Amygdala (tissue), 56 donors: ENCODE measurements at regions not wholly inside any gene's neighbourhood (a gene's known extent, or its start where the extent isn't known, plus 50 kb on each side); places are given as distances from the start of the nearest gene placed in this dataset.
"Not testable (repeated sequence)": the region's sequence is repeated elsewhere in the genome, so short reads cannot be mapped to it uniquely, and the experiment has no call there.

ENCODE experiments used
- DNase-seq, 56 donors: peaks; one replicate each; lab custom pipeline; 2025; lab: John Stamatoyannopoulos, UW

- DNase-seq: no peak
Measured at GRCh38 chr4:8723222-8723980, 130.8 kb downstream of the CPZ start.

DNA sequence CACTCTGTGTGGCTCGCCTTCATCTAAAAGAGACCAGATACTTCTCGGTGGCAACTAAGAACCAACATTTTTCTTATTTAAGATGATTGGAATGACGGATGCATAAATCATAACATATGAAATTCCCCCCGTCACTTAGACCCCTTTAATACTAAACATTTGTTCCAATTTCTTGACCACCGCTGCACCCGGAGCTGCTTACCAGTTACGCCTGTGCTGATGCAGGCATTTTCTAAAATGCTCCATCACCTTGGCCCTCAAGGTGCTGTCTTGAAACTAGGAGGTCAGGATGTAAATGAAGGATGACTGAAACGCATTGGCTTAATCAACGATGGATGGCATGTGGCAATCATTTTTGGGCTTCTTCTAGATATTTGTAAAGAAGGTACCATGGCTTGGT is 130.0 kb downstream of the CPZ start:
- DNase-seq: no peak

- DNase-seq: no peak
Measured at GRCh38 chr4:8721621-8722020, 129.1 kb downstream of the CPZ start.

DNA sequence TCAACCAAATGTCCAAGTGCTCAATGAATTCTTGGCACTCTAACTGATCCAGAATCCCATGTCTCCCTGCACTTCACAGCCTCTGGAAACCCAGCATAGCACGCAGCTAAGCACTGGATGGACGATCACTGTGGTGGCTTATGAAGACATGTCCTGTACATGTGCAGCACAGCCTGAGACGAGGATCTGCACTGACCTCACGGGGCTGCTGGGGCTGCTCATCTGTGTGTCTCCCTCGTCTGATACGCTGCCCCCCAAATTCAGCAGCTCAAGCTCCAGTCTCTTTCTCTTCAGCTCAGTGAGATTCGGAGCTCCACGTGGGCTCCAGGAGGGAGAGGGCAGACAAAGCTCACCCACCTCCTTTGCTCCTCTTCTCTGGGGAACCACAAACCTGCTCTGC is 126.9 kb downstream of the CPZ start:
- DNase-seq: no peak

DNA sequence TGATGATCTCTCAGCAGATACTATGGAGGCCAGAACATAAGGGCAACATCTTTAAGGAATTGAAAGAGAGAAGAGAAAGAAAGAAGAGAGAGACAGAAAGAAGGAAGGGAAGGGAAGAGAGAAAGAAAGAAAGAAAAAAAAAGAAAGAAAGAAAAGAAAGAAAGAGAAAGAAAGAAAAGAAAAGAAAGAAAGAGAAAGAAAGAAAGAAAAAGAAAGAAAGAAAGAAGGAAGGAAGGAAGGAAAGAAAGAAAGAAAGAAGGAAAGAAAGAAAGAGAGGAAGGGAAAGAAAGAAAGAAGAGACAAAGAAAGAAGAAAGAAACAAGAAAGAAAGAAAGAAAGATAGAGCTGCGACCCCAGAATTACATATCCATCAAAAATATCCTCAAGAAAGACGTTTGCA is 124.9 kb downstream of the CPZ start:
- DNase-seq: not testable (repeated sequence)

GRCh38 chr4:8710946-8711345 is 118.4 kb downstream of the CPZ start:
- no peak for DNase-seq

- no peak for DNase-seq
Measured at GRCh38 chr4:8710416-8710815, 117.9 kb downstream of the CPZ start.

DNA sequence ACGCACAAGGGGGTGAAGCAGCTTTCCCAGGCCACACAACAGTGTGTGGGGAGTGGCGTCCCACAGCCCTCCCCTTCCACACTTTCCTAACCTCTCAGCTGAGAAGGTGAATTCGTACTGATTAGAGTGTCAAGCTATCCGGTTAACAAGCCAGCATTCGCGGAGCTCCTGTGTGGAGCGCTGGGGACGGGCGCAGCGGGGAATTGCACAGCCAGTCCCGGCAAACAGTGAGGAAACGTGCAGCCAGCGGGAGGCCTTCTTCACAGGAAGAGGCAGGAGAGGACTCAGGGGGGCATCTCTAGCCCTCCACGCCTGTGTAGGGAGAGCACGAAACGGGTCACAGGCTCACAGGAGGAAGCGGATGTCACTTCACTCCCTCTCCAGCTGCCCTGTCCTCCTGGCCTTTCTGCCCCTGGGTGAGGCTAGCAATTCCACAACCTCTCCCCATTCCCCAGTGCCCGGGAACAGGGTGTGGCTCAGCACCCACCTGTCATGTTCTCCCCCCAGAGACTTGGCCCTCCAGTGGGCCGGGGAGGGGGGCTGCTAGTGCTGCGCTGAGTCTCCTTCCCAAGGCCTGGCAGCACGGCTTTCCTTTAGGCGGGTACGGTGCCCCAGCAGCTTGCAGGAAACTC is 117.3 kb downstream of the CPZ start:
- no peak for DNase-seq

DNA sequence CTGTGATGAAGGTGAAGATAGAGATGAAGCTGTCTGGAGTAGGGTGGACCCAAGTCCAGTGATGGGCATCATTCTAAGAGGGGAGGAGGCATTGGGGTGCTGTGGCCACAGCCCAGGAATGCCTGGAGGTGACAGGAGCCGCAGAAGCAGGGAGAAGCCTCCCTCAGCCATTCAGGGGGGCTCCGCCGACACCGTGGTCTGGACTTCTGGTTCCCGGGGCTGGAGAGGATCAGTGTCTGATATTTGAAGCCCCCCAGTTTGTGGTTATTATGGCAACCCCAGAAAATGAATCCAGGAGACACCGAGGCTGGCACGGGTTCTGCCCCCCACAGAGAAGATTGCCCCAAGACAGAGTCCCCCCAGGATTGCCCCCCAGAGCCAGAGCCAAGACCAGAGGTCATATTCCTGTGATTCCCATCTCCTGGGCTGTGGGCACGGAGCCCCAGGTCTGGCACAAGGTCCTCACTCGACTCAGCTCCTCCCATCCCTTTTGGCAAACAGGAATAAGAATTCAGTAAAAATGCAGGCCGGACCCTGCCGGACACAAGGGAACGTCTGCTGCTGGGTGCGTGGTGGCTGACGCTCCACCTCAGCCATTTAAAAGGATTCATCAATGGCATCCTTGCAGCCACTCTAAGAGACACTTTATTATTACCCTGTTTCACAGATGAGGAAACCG is 116.6 kb downstream of the CPZ start:
- no peak for DNase-seq

DNA sequence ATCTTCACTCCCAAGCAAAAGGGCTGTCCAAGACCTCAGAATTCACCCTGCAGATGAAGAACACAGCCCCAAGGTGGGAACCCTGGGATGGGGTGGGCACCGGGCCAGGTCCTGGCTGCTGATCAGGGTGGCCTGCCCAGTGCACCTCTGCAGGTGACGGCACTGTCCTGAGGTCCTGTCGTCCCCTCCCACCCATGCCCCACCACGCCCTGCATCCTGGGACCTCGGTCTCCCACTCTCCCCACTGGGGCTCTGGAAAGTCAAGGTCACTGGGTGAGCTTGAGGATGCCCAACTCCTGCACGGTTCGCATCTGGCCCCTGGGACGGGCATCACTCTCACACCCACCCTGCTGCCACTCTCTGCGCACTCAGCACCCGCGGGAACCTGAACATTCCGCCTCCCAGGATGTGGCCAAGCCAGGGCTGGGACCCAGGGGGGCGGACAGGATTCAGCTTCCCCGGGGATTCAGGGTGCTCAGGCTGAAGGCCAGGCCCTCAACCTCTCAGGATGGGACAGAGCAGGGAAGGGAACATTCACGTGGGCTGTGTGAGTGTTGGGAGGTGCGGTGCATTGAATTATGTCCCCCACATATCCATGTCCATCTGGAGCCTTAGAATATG is 115.9 kb downstream of the CPZ start:
- no peak for DNase-seq

GRCh38 chr4:8707045-8707781 is 114.6 kb downstream of the CPZ start:
- no peak for DNase-seq

- DNase-seq: no peak
Measured at GRCh38 chr4:8706216-8707044, 113.9 kb downstream of the CPZ start.

DNA sequence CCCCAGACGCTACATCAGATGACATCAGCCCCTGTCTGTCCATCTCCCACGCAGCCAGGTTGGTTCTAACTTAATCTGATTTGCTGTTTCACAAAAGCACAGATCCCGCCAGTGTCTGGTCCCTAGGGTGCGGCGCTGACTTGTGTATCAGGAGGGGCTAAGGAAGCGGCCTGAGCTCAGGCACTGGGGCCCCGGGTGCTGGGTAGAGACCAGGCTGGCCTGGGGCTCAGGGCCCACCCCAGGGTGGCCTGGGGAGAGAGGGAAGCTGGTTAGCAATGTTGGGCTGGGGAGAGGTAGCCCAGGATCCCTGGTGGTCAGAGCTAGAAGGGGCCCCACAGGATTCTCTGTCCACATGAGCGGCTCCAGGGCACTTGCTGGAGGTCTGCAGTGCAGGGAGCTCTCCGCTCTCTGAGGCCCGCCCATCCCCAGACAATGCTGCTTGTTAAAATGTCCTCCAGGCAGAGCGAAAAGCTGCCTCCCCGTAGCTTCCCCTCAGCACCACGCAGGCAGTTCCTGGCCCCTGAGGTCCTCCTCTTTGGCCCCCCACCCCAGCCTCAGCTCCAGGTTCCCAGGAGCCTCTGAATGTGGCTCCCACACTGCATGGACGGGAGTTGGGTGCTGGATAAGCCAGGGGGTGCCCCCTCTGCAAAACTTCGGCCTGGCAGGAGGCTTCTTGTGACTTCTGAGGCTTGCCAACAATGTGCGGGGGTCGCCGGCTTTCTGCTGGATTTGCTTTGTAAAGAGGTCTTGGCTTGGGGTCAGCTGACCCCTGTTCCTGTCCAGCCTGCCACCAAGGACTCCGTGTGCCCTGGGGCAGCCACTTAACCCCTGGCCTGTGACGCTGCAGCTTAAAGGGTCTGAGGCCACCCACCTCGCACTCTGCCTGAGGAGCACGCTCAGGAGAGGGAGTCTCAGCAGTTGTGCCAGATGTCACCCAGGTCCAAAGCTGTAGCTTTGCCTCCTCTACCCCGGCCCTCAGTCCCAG is 112.9 kb downstream of the CPZ start:
- DNase-seq: no peak

DNA sequence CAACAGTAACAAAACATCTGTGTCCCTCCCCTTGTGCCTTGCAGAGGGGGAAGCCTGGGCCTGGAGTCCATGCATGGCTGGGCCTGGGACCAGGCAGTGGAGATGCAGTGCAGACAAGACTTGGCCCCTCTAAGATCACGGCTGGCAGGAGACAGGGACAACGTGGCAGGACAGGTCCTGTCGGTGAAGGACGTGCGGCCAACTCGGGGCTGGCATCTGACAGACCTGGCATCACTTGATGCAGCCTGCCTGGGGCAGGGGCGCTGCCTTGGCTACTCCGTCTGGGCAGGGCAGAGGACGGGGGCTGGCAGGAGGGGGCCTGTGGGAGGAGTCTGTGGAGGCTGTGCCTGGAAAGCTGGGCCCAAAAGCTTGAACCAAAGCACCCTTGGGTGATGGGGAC is 112.1 kb downstream of the CPZ start:
- DNase-seq: no peak

DNA sequence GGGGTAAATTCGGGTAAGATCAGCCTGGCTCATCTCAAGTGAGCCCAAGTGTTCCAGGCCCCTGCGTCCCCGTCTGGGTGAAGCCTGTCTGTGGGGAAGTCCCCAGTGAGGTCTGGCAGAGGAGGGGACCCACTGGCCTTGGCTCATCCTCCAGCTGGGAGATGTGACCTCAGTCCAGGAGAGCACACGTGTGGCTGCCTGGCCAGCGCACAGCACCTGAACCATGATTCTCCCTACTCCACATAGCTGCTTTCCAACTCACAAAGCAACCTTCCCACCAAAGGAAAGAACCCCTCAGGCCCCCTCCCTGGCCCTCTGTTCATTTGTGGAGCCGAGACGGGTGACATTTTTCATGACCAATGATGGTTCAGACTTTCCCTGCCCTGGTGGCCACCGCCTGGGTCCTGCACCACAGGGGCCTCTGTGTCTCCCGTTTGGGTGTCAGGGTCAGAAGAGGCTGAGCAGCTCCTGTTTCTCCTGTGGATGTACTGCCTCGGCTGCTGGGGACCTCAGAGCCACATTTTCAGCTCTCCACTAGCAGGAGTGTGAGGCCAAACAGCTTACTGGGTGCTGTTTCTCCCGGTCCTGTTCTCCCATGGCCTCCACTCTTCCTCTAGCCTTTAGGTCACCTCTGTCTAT is 111.4 kb downstream of the CPZ start:
- no peak for DNase-seq

DNA sequence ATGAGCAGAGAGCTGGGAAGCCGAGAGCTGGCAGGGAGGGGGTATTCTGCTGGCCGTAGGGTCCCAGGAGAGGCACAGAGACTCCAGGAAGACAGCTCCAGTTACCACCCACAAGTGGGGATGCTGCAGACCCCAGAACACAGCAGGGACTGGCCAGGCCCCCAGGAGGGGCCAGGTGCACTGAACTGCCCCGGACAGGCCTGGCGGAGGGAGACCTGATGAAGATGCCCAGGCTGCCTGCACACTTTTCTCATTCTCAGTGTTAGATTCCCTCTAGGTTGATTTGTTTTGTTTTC is 110.8 kb downstream of the CPZ start:
- no peak for DNase-seq

- DNase-seq: no peak
Measured at GRCh38 chr4:8702516-8703400, 110.2 kb downstream of the CPZ start.
